Skeletal muscle tissue (tissue), 3 donors: ENCODE measurements at regions not wholly inside any gene's neighbourhood (a gene's known extent, or its start where the extent isn't known, plus 50 kb on each side); places are given as distances from the start of the nearest gene placed in this dataset.
"Not testable (repeated sequence)": the region's sequence is repeated elsewhere in the genome, so short reads cannot be mapped to it uniquely, and the experiment has no call there.

ENCODE experiments used
- H3K27ac ChIP-seq: one replicate; pipeline ENCODE4 v1.7.0; 2013; ENCODE audit warnings: mild to moderate bottlenecking, low read depth, low read length, inconsistent platforms
- H3K27me3 ChIP-seq, 3 donors: one replicate each; pipeline ENCODE4 v1.7.0; 2013; ENCODE audit warnings: low read length in 3 of 3; ENCODE audit not compliant: control insufficient read depth in 3 of 3, insufficient read depth in 3 of 3
- H3K36me3 ChIP-seq, 3 donors: one replicate each; pipeline ENCODE4 v1.7.0; 2013; ENCODE audit warnings: low read length in 3 of 3; ENCODE audit not compliant: control insufficient read depth in 3 of 3, insufficient read depth in 3 of 3
- H3K4me1 ChIP-seq, 3 donors: one replicate each; pipeline ENCODE4 v1.7.0; 2013; ENCODE audit warnings: low read length in 3 of 3, mild to moderate bottlenecking in 3 of 3; ENCODE audit not compliant: control insufficient read depth in 3 of 3, insufficient read depth in 3 of 3
- H3K4me3 ChIP-seq, 3 donors: one replicate each; pipeline ENCODE4 v1.7.0; 2013; ENCODE audit warnings: low read length in 3 of 3
- H3K9ac ChIP-seq, 3 donors: one replicate each; pipeline ENCODE4 v1.7.0; 2013; ENCODE audit warnings: low read length in 3 of 3, mild to moderate bottlenecking in 3 of 3, moderate library complexity in 2 of 3, low read depth in 1 of 3
- H3K9me3 ChIP-seq, 3 donors: one replicate each; pipeline ENCODE4 v1.7.0; 2013; ENCODE audit warnings: low read length in 3 of 3; ENCODE audit not compliant: control insufficient read depth in 3 of 3
- donor health status: Osteomylitis.

GRCh38 chr1:149635290-149635899, 51.7 kb downstream of the PPIAL4C start:
- not testable (repeated sequence) for H3K9ac ChIP-seq, H3K27me3 ChIP-seq, H3K4me1 ChIP-seq, H3K36me3 ChIP-seq, H3K4me3 ChIP-seq, H3K9me3 ChIP-seq, H3K27ac ChIP-seq

- not testable (repeated sequence) for H3K9me3 ChIP-seq, H3K36me3 ChIP-seq, H3K27me3 ChIP-seq, H3K4me1 ChIP-seq
- Histone ChIP-seq H3K27ac (peak overlapping the region; percentile 62), H3K4me3 (peak overlapping the region; percentile 65 to 72 (median 71)), H3K9ac (peak overlapping the region; percentile 63 to 70 (median 63))
Measured at GRCh38 chr1:149636286-149637122, 52.9 kb downstream of the PPIAL4C start.

GRCh38 chr1:149638481-149638880, 54.8 kb downstream of the PPIAL4C start:
- not testable (repeated sequence) for H3K9ac ChIP-seq, H3K27ac ChIP-seq, H3K27me3 ChIP-seq, H3K9me3 ChIP-seq, H3K4me1 ChIP-seq, H3K4me3 ChIP-seq, H3K36me3 ChIP-seq

GRCh38 chr1:149638901-149639658, 55.4 kb downstream of the PPIAL4C start:
- not testable (repeated sequence) for H3K9ac ChIP-seq, H3K9me3 ChIP-seq, H3K4me1 ChIP-seq, H3K36me3 ChIP-seq, H3K27me3 ChIP-seq, H3K4me3 ChIP-seq, H3K27ac ChIP-seq

- H3K4me3 ChIP-seq = not testable (repeated sequence)
Measured at GRCh38 chr1:149641179-149641578, 57.5 kb downstream of the PPIAL4C start.

GRCh38 chr1:149644818-149645217, 61.2 kb downstream of the PPIAL4C start:
- not testable (repeated sequence) for H3K27ac ChIP-seq, H3K27me3 ChIP-seq, H3K36me3 ChIP-seq, H3K4me3 ChIP-seq, H3K9ac ChIP-seq, H3K4me1 ChIP-seq, H3K9me3 ChIP-seq

More at GRCh38 chr1:149641179-149641578, 57.5 kb downstream of the PPIAL4C start:
- not testable (repeated sequence) for H3K36me3 ChIP-seq, H3K27ac ChIP-seq, H3K9me3 ChIP-seq, H3K4me1 ChIP-seq, H3K27me3 ChIP-seq, H3K9ac ChIP-seq

- not testable (repeated sequence) for H3K27ac ChIP-seq, H3K9me3 ChIP-seq, H3K27me3 ChIP-seq, H3K36me3 ChIP-seq, H3K4me3 ChIP-seq, H3K4me1 ChIP-seq, H3K9ac ChIP-seq
Measured at GRCh38 chr1:149646360-149647017, 62.8 kb downstream of the PPIAL4C start.

- H3K9me3 ChIP-seq, H3K36me3 ChIP-seq, H3K9ac ChIP-seq, H3K4me3 ChIP-seq, H3K27me3 ChIP-seq, H3K4me1 ChIP-seq, H3K27ac ChIP-seq: not testable (repeated sequence)
Measured at GRCh38 chr1:149647018-149647373, 63.3 kb downstream of the PPIAL4C start.

- H3K4me3 ChIP-seq, H3K4me1 ChIP-seq, H3K36me3 ChIP-seq, H3K27me3 ChIP-seq, H3K9ac ChIP-seq, H3K27ac ChIP-seq, H3K9me3 ChIP-seq: not testable (repeated sequence)
Measured at GRCh38 chr1:149657750-149658149, 74.1 kb downstream of the PPIAL4C start.

GRCh38 chr1:149658175-149658574, 74.5 kb downstream of the PPIAL4C start:
- not testable (repeated sequence) for H3K27me3 ChIP-seq, H3K9me3 ChIP-seq, H3K4me3 ChIP-seq, H3K27ac ChIP-seq, H3K9ac ChIP-seq, H3K4me1 ChIP-seq, H3K36me3 ChIP-seq
